ENCODE measurements at regions not wholly inside any gene's neighbourhood (a gene's known extent, or its start where the extent isn't known, plus 50 kb on each side); places are given as distances from the start of the nearest gene placed in this dataset.

DNA sequence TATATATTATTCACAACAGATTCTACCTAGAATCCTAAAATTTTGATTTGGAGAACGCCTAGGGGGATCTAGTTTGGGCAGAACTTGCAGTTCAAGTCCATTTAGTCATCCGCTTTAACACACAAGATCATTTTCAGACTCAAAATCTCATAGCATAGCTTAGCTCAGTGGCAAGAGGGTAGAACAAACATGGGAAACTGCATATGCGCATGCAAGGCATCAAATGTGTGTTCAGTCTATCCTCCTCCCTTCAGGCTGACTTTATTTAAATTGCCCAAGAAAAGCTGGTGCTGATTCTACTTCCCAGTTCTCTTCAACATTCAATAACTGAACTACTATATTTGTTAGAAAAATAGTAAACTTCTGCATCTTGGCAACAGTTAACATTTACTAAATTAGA, 79.6 kb upstream of the NRXN1 start:
- no peak for DNase-seq

DNA sequence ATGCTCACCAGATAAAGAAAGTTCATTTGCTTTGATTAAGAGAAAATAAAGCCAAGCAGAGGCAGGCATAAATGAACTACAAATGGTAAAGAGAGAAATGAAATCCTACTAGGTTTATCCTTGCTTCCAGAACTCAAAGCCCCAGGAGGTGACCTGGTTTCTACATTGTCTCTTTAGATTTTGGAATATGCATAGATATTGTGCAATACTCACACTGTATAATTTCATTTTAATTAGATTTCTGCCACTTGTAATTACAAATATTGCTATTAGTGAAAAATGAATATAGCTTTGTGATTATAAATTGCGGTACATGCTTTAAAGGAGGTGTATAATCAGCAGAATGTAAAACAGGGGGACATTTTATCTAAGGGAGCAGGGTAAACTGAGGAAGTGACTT, 76.9 kb upstream of the NRXN1 start:
- DNase-seq: no peak

DNA sequence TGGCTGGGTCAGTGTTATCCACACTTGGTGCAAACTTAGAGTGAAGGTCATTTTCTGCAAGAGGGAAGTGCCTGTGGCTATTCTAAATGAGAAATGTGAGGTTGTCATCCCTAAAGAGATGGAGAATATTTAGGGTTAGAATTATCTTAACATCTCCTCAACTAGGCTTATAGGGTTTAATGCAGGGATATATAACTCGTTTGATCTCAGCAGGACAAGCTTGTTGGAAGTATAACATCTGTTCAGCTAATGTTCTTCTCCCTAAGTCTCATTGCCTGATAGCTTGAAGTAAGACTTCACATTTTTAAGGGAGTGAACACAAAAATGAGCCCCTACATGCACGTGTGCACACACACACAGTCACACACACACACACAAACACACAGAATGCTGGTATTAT, 75.9 kb upstream of the NRXN1 start:
- no peak for DNase-seq

DNA sequence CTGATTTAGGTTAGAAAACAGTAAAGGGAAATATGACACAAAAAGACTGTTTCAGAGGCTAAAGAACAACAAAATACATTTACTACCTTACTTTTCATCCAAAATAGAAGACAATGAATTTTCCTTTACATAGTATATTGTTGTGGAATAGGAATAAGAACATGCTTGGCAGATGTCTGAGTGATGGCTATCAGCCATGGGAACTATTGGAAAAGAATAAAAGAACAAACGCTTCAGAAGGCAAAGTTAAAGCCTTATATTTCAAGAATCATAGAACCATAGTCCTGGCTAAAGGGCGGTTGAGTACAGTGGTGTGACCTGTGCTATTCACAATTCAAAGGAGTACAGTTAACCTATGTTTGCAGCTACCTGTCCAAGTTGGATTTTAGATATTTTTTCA, 73.9 kb upstream of the NRXN1 start:
- no peak for DNase-seq

DNA sequence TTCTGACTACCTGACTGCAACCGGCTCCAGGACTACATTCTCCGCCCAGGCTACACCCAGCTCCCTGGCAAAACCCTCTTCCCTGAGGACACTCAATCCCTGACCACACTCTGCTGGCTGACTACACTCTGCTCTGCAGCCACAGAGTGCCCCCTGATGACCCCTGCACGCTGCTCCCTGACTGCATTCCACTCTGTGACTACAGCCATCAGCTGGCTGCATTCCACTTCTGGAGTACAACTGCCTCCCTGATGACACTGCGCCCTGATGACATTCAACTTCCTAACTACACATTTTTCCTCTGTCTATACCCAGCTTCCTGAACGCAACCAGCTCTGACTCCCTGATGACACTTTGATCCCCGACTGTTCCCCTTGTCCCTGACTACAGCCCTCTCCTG, 71.3 kb upstream of the NRXN1 start:
- DNase-seq: peak; percentile 53

DNA sequence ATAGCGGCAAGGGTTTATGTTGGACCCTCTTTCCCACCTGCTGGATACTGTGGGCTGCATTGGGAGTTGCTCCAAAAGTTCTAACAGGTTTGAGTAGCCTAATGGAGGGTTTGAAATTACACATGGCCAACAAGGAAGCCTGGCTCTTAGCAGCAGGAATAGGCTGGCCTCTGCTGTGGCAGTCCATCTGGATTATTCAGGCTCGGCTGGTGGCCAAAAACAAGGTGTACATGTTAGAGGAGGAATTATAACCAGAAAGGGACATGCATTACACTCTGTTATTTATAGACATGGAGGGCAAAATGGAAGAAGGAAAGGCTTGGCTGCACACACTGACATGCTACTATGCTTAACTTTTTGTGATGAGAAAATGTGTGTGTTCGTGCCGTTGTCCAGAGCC, 61.1 kb upstream of the NRXN1 start:
- no peak for DNase-seq

DNA sequence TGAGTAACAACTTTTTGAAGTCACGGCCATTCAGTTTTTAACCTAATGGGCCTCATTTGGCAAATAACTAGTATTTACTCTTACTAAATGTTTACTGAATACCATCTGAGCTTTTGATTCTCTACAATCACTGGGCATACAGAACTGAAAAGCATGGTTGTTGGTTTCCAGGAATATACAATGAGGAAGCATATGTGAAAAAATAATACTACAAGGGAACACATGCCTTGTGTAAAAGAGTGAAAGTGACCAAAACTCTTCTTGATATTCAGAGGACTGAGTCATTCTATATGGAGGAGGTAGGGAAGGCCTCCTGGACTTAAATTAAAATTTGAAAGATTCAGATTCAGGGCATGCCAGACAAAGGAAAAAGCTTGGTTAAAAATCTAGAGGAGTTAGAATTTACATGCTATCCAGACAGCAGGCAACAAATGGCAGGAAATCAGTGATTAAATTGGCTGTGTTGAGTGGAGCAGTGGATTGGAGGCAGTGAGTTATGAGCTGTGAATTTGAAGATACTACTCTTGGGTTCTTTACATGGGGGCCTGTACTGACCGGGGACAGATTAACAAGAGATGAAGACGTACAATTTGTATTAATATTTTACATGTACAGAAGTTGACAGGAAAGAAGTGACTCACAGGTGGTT, 53.6 kb upstream of the NRXN1 start:
- no peak for DNase-seq

DNA sequence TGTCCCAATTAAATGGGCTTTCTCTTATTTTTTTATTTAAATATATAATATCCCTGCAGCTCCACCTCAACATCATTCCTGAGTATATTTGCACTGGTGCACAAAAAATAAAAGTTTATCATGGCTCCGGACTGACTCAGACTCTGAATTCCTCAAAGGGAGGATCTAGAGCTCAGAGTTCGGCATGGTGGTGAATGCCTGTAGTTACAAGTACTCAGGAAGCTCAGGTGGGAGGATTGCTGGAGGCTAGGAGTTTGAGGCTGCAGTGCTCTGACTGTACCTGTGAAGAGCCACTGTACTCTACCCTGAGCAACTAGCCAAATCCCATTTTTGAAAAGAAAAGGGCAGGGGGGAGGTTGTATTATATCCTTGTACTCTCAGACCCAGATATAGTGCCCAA, 52.8 kb upstream of the NRXN1 start:
- DNase-seq: no peak

Data from right hindlimb (tissue), 1 donor.